GM23248 (cell line): ENCODE measurements at regions not wholly inside any gene's neighbourhood (a gene's known extent, or its start where the extent isn't known, plus 50 kb on each side); places are given as distances from the start of the nearest gene placed in this dataset.

Experiments used
- DNase-seq: peaks from one replicate; pipeline ENCODE4 v3.0.0-alpha.2; 2015
- H2AFZ ChIP-seq: fragments of 200-600 bp; sonication (generic); 2 replicates; pipeline ENCODE4 v1.6.1; 2016; ENCODE audit warnings: antibody characterized with exemption
- H3F3A ChIP-seq: fragments of 200-600 bp; sonication (generic); 2 replicates; pipeline ENCODE4 v1.6.1; 2016; ENCODE audit warnings: mild to moderate bottlenecking, antibody characterized with exemption, mixed run types; ENCODE audit not compliant: insufficient read depth
- H3K27ac ChIP-seq: fragments of 200-600 bp; sonication (generic); 2 replicates; pipeline ENCODE4 v1.5.1; 2016; ENCODE audit warnings: mild to moderate bottlenecking
- H3K27me3 ChIP-seq: fragments of 200-600 bp; sonication (generic); replicated peaks from 2 replicates; pipeline ENCODE4 v1.6.1; 2016; ENCODE audit warnings: mild to moderate bottlenecking; ENCODE audit not compliant: insufficient read depth
- H3K36me3 ChIP-seq: fragments of 200-600 bp; sonication (generic); 2 replicates; pipeline ENCODE4 v1.6.1; 2016; ENCODE audit warnings: low read depth, mild to moderate bottlenecking
- H3K4me1 ChIP-seq: fragments of 200-600 bp; sonication (generic); 2 replicates; pipeline ENCODE4 v1.6.1; 2016; ENCODE audit warnings: mild to moderate bottlenecking; ENCODE audit not compliant: insufficient read depth
- H3K4me2 ChIP-seq: fragments of 200-600 bp; sonication (generic); one replicate; pipeline ENCODE4 v1.6.1; 2016; ENCODE audit warnings: mild to moderate bottlenecking; ENCODE audit not compliant: unreplicated experiment
- H3K4me3 ChIP-seq: fragments of 200-600 bp; sonication (generic); 2 replicates; pipeline ENCODE4 v1.5.1; 2016; ENCODE audit warnings: mild to moderate bottlenecking
- H3K79me2 ChIP-seq: fragments of 200-600 bp; sonication (generic); 2 replicates; pipeline ENCODE4 v1.6.1; 2016; ENCODE audit warnings: mild to moderate bottlenecking; ENCODE audit not compliant: insufficient read depth
- H3K9ac ChIP-seq: fragments of 200-600 bp; sonication (generic); 2 replicates; pipeline ENCODE4 v1.6.1; 2016; ENCODE audit warnings: mild to moderate bottlenecking
- H3K9me2 ChIP-seq: fragments of 200-600 bp; sonication (generic); 2 replicates; pipeline ENCODE4 v1.6.1; 2016; ENCODE audit warnings: mixed run types, mild to moderate bottlenecking, moderate library complexity; ENCODE audit not compliant: insufficient read depth
- H3K9me3 ChIP-seq: fragments of 200-600 bp; sonication (generic); one replicate; pipeline ENCODE4 v1.6.1; 2017; ENCODE audit warnings: low read depth
- H4K20me1 ChIP-seq: fragments of 200-600 bp; sonication (generic); 2 replicates; pipeline ENCODE4 v1.6.0; 2016; ENCODE audit not compliant: insufficient read depth
- EZH2 ChIP-seq: fragments of 200-600 bp; sonication (generic); IDR thresholded peaks from 2 replicates; pipeline ENCODE4 v1.6.1; 2018; ENCODE audit warnings: antibody characterized with exemption, mild to moderate bottlenecking; ENCODE audit not compliant: insufficient read depth, poor library complexity, severe bottlenecking
- EZH2phosphoT487 ChIP-seq: fragments of 200-600 bp; sonication (generic); IDR thresholded peaks from 2 replicates; pipeline ENCODE4 v1.6.1; 2018; ENCODE audit warnings: antibody characterized with exemption, moderate library complexity, mild to moderate bottlenecking, low read depth; ENCODE audit not compliant: insufficient read depth
- WGBS, 2 experiments: methylation state at CpG; one replicate each; pipeline ENCODE4 v1.1.6; 2015 to 2017; ENCODE audit warnings: low lambda C conversion rate in 2 of 2, low coverage in 1 of 2; ENCODE audit errors: missing lambda C conversion rate in 2 of 2; 5-methylcytosine and 5-hydroxymethylcytosine counted together
- in situ Hi-C: fragments of 300-500 bp; cut with MboI; formaldehyde crosslinking; loops from 2 replicates; pipeline ENCODE4 v1.15.0; 2020

- Histone ChIP-seq H3K36me3 (no peaks in the 10 kb centered on the region), H3K9me3 (no peaks in the 10 kb centered on the region), H2AFZ (no peak overlapping the region), H3K4me2 (no peak overlapping the region), H3K27me3 (no peaks in the 10 kb centered on the region), H3K79me2 (no peaks in the 10 kb centered on the region), H3K4me1 (no peaks in the 10 kb centered on the region), H3F3A (no peaks in the 10 kb centered on the region), H3K4me3 (no peak overlapping the region), H3K27ac (no peak overlapping the region), H3K9ac (no peak overlapping the region), H4K20me1 (no peaks in the 10 kb centered on the region), H3K9me2 (no peaks in the 10 kb centered on the region)
- 3 to 5% methylated on average over 1 of the region's 1 CpG for WGBS, 2 experiments
- in situ Hi-C loops: no loop called here
- TF ChIP-seq EZH2phosphoT487 (no peak), EZH2 (no peak)
- DNase-seq: no peak
Observed at GRCh38 chr1:193660428-193660827, 474.0 kb upstream of the B3GALT2 start.

GRCh38 chr1:193658691-193659090, 472.3 kb upstream of the B3GALT2 start:
- H3K9me2 ChIP-seq: no peaks in the 10 kb centered on the region
- no peaks in the 10 kb centered on the region for H3F3A ChIP-seq
- H3K4me1 ChIP-seq: no peaks in the 10 kb centered on the region
- H3K4me3 ChIP-seq: no peak overlapping the region
- H3K79me2 ChIP-seq: no peaks in the 10 kb centered on the region
- no peaks in the 10 kb centered on the region for H3K36me3 ChIP-seq
- WGBS, 2 experiments: 0 to 3% methylated on average over 1 of the region's 1 CpG
- no peak for DNase-seq
- no peaks in the 10 kb centered on the region for H3K9me3 ChIP-seq
- no peak for TF ChIP-seq EZH2phosphoT487
- TF ChIP-seq EZH2: no peak
- H4K20me1 ChIP-seq: no peaks in the 10 kb centered on the region
- in situ Hi-C loops: no loop called here
- no peaks in the 10 kb centered on the region for H3K27me3 ChIP-seq
- H3K4me2 ChIP-seq: no peak overlapping the region
- H2AFZ ChIP-seq: no peak overlapping the region
- H3K9ac ChIP-seq: no peak overlapping the region
- no peak overlapping the region for H3K27ac ChIP-seq

- Histone ChIP-seq H3K4me3 (no peak overlapping the region), H3K36me3 (no peaks in the 10 kb centered on the region), H3K4me2 (no peak overlapping the region), H3F3A (no peaks in the 10 kb centered on the region), H3K27ac (no peak overlapping the region), H3K4me1 (no peaks in the 10 kb centered on the region), H2AFZ (no peak overlapping the region), H3K9me2 (no peaks in the 10 kb centered on the region), H4K20me1 (no peaks in the 10 kb centered on the region), H3K79me2 (no peaks in the 10 kb centered on the region), H3K27me3 (no peaks in the 10 kb centered on the region), H3K9me3 (no peaks in the 10 kb centered on the region), H3K9ac (no peak overlapping the region)
- no peak for DNase-seq
- in situ Hi-C loops: no loop called here
- 8% methylated on average over 1 of the region's 1 CpG for WGBS, 2 experiments
- TF ChIP-seq EZH2 (no peak), EZH2phosphoT487 (no peak)
Observed at GRCh38 chr1:193658081-193658480, 471.7 kb upstream of the B3GALT2 start.

- no peak for DNase-seq
- in situ Hi-C loops: no loop called here
- no peaks in the 10 kb centered on the region for H4K20me1 ChIP-seq
- no peak overlapping the region for H3K27ac ChIP-seq
- H3K4me1 ChIP-seq: no peaks in the 10 kb centered on the region
- no peak overlapping the region for H3K4me3 ChIP-seq
- H3K79me2 ChIP-seq: no peaks in the 10 kb centered on the region
- WGBS, 2 experiments: 69 to 73% methylated on average over 3 of the region's 3 CpGs
- H3K9me2 ChIP-seq: no peaks in the 10 kb centered on the region
- no peaks in the 10 kb centered on the region for H3K36me3 ChIP-seq
- no peaks in the 10 kb centered on the region for H3K27me3 ChIP-seq
- no peaks in the 10 kb centered on the region for H3K9me3 ChIP-seq
- H2AFZ ChIP-seq: no peak overlapping the region
- H3F3A ChIP-seq: no peaks in the 10 kb centered on the region
- TF ChIP-seq EZH2 (no peak), EZH2phosphoT487 (no peak)
- H3K9ac ChIP-seq: no peak overlapping the region
- no peak overlapping the region for H3K4me2 ChIP-seq
Observed at GRCh38 chr1:193657552-193657951, 471.1 kb upstream of the B3GALT2 start.

- WGBS, 2 experiments: 17 to 32% methylated on average over 2 of the region's 2 CpGs
- in situ Hi-C loops: no loop called here
Observed at GRCh38 chr1:193656841-193657240, 470.4 kb upstream of the B3GALT2 start.

More at GRCh38 chr1:193656841-193657240, 470.4 kb upstream of the B3GALT2 start:
- Histone ChIP-seq H3K9me3 (no peaks in the 10 kb centered on the region), H3K27ac (no peak overlapping the region), H3K79me2 (no peaks in the 10 kb centered on the region), H2AFZ (no peak overlapping the region), H3K4me3 (no peak overlapping the region), H3K27me3 (no peaks in the 10 kb centered on the region), H3K36me3 (no peaks in the 10 kb centered on the region), H3K9me2 (no peaks in the 10 kb centered on the region), H4K20me1 (no peaks in the 10 kb centered on the region), H3K4me2 (no peak overlapping the region), H3F3A (no peaks in the 10 kb centered on the region), H3K9ac (no peak overlapping the region), H3K4me1 (no peaks in the 10 kb centered on the region)
- DNase-seq: no peak
- TF ChIP-seq EZH2 (no peak), EZH2phosphoT487 (no peak)
